Activated effector memory CD4-positive, alpha-beta T cell treated with anti-CD3 and anti-CD28 coated beads, Interleukin-2, amount 50 U/mL, for 16 hours (primary cell): ENCODE measurements at regions not wholly inside any gene's neighbourhood (a gene's known extent, or its start where the extent isn't known, plus 50 kb on each side); places are given as distances from the start of the nearest gene placed in this dataset.
"Not testable (repeated sequence)": the region's sequence is repeated elsewhere in the genome, so short reads cannot be mapped to it uniquely, and the experiment has no call there.

Experiments used
- DNase-seq: peaks from one replicate; pipeline ENCODE4 v3.0.0-alpha.2; 2020

DNA sequence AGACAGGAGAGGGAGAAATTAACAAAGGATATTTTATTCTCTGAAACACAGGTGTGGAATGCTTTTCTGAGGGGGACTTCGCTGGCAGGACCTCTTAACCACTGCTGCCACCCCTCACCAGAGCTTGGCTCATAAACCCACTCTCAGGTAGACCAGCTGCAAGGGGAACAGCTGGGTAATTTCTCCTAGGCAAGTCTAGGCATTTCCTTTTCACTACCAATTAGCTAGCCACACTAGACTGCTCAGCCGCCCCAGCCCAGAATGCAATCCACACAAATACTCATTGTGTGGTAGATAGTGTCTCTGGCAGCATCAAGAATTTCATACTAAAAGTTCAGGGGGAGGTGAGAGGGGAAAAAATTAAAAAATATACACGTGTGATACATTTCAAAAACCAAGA, 267.6 kb upstream of the ID4 start:
- DNase-seq: no peak

- no peak for DNase-seq
Observed at GRCh38 chr6:19571176-19571575, 266.0 kb upstream of the ID4 start.

- no peak for DNase-seq
Observed at GRCh38 chr6:19578481-19578880, 258.7 kb upstream of the ID4 start.

- not testable (repeated sequence) for DNase-seq
Observed at GRCh38 chr6:19584207-19584606, 253.0 kb upstream of the ID4 start.

- no peak for DNase-seq
Observed at GRCh38 chr6:19587238-19587942, 249.8 kb upstream of the ID4 start.

DNA sequence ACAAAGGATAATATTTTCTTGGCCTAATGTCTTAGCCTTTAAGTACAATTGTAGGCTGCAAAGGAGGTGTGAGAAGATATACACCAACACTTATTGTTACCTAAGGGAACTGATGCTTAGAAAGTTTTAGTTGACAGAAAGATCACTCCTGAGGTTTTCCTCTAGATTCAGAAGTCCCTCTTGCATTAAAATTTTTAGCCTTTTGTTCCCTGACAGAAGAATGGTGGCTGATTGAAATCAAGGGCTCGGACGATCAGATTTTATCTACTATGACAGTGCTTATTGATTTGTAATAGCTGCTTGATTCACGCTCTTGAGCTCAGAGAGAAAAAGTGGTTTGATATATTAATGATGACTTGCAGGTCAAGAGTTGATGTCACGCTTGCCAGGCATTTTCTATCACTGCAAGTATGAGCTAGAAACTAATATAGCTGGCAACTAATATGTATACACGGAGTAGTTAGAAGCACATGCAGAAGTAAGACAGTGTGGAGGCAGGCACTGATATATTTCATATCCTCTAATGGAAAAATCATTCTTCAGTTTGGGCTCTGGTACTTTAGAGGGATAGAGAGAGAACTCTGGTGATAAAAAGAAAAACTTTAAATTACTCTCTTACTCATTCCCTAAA, 246.6 kb upstream of the ID4 start:
- DNase-seq: no peak

DNA sequence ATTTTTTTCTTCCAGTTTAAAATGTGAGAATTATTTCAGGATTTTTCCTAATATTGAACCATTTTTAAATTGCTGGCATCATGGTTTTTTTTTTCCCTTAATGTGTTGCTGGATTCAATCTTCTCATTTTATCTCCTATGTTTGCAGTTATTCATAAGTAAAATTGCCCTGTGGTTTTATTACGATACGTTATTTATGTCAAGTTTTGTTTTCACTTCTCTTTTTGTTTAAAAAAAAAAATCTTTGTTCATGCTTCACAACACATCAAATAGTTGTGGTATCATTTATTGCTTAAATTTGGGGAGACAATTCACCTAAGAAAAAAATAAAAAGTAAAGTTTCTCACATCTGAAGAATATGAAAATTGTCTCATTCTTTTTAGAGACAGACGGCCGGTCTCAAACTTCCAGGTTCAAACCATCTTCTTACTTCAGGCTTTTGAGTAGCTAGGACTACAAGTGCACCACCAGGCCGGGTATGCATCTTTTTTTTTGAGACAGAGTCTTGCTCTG, 239.3 kb upstream of the ID4 start:
- no peak for DNase-seq

- no peak for DNase-seq
Observed at GRCh38 chr6:19599796-19600464, 237.2 kb upstream of the ID4 start.

- no peak for DNase-seq
Observed at GRCh38 chr6:19602434-19603013, 234.6 kb upstream of the ID4 start.

- no peak for DNase-seq
Observed at GRCh38 chr6:19603721-19604120, 233.4 kb upstream of the ID4 start.

DNA sequence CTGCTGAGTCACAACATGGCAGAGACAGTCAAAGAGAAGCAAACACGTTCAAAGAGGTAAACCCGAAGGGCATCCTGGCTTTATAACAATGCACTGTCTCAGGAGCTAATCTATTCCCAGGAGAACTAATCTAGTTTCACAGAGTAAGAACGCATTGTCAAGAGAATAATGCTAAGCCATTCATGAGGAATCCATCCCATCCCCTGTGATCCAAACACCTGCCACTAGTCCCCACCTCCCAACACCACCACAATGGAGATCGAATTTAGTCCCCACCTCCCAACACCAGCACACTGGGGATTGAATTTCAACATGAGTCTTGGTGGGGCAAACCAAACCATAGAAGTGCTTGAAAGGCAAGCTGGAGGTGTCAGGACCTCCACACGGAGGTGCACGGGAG, 231.5 kb upstream of the ID4 start:
- DNase-seq: no peak

DNA sequence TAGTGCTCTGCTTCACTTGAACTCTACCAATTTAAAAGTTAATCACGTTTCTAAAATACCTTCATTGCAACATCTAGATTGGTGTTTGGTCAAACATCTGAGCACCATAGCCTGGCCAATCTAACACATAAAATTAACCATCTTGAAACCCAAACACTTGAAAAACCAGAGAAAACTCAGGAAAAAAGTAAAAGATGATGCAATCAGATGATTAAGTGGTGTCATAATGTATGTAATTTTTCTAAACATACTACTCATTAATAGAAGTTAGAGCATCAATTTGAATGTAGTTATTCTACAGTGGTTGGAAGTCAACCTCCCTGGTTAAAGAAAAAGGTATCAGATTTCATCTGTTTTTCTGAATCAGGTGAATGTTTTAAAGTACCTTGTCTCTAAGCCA, 228.6 kb upstream of the ID4 start:
- no peak for DNase-seq

- DNase-seq: no peak
Observed at GRCh38 chr6:19609972-19610641, 227.1 kb upstream of the ID4 start.

DNA sequence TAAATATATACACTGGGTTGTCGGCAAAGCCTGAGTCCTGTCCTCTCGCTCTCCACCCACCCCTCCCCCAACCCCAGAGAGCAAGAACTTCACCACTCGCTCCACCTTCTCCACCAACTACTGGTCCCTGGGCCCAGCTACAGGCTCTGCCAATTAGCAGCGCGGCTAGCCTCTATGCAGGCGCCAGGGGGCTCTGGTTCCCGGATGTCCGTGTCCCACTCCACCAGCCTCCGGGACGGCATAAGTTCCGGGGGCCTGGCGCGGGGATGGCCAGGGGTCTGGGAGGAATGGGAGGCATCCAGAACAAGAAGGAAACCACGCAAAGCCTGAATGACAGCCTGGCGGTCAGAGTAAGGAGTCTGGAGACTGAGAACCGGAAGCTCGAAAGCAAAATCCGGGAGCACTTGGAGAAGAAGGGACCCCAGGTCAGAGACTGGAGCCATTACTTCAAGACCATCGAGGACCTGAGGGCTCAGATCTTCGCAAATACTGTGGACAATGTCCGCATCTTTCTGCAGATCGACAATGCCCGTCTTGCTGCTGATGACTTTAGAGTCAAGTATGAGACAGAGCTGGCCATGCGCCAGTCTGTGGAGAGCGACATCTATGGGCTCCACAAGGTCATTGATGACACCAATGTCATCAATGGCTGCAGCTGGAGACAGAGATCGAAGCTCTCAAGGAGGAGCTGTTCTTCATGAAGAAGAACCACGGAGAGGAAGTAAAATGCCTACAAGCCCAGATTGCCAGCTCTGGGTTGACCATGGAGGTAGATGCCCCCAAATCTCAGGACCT, 224.3 kb upstream of the ID4 start:
- DNase-seq: not testable (repeated sequence)

- no peak for DNase-seq
Observed at GRCh38 chr6:19613678-19614077, 223.5 kb upstream of the ID4 start.

DNA sequence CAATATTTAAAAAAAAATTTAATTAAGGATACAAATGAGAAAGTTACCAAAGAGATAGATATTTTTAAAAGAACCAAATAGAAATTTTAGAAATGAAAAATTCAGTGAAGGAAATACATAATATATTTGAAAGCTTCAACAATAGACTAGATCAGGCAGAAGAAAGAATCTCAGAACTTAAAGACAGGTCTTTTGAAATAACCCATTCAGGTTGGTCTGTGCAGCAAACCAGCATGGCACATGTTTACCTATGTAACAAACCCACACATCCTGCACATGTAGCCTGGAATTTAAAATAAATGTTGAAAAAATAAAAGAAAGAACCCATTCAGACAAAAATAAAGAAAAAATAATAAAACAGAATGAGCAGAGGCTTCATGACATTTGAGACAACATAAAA, 221.1 kb upstream of the ID4 start:
- DNase-seq: no peak

DNA sequence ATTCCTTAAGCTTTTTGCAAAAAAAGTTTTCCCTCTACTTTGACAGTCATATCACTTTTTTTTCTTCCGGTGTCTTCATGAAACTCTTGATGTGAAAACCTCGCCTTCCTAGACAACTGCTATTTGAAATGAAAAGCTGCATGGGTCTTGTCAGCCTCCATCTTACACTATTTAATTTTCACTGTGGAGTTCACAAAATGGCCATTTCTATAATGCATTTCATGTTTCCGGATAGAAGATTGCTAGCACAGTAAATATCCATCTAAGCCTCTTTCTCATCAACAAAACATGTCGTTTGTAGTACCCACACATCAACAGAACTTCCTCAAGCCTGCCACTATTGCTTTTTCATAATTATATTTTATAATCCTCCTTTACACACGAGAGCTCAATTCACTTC, 204.9 kb upstream of the ID4 start:
- DNase-seq: no peak

DNA sequence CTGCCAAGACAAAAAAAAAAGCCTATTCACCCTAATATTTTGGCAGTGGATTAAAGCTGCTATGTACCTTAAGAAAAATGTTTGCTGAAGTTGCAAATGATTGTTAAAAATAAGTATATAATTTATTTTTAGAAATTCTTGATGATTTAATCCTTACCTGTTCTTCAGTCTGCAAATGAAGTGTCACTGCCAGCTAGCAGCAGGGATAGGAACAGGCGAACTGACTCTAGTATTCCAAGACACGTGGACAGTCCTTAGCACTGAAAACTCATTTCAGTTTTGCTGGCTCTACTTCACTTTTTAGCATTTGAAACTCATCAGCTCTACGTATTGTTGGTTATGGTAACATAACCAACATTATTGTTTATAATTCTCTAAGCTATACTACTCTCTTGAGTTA, 204.4 kb upstream of the ID4 start:
- no peak for DNase-seq

DNA sequence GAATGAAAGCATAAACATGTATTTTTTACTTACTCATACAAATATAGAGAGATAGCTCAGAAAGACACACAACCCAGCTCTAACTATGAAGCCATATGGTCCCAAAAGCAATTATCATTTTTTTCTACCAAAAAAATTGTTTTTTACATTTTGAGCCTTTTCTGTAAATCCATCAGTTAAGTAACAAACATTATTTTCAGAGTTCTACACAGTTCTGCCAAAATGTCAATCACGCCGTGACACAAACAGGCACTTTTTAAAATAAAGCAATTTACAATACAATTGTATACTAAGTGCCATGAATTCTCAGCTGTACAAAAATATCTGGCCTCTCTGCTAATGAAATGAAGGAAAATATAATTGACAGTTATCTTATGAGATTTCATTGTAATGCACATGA, 201.4 kb upstream of the ID4 start:
- no peak for DNase-seq

- no peak for DNase-seq
Observed at GRCh38 chr6:19637010-19637409, 200.2 kb upstream of the ID4 start.

DNA sequence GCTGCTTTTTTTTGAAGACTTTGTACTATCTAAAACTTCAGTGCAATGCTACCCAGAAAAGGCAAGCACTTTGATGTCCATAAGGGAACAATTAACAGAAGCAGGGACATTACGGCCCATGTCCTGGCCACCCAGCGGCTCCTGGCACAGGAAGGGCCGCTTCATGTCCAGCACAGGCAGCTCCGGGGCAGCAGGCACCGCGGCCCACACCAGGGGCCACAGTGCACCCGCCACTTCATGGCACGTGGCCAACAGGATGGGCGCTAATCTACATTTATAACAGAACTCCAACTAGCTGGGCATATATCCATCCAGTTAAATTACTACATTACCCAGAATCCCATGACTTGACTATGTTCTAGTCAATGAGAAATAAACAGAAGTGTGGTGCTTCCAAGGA, 198.2 kb upstream of the ID4 start:
- no peak for DNase-seq

GRCh38 chr6:19643287-19643686, 193.9 kb upstream of the ID4 start:
- DNase-seq: no peak
